ENCODE measurements at regions not wholly inside any gene's neighbourhood (a gene's known extent, or its start where the extent isn't known, plus 50 kb on each side); places are given as distances from the start of the nearest gene placed in this dataset.

DNA sequence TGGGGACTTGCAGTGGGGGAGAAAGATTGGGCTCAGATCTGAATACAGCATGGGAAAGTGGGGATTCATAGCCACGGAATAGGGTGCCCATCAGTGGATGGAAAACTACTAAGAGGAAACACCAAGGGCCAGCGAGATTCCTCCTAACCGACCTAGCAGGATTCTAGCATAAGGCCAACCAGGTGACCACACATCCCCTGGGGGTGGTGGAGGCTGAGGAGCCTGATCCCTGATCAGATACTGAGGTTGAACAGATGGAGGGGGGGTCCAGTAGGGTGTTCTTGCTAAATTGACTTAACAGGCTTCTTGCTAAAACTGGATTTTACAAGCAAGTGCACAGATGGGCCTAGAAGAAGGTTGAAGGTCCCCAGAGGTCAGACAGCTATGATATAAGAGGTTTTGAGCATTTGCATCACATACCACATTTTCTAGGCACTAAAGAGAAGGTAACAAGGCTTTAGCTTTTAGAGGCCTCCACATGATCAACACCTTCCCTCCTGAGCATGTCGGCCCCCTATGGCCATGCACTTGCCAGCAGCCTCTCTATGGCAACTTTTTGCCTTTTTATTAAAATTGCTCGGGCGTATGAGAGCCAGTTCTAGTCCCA lies 69.1 kb upstream of the PUDP start:
- no peak for DNase-seq

DNA sequence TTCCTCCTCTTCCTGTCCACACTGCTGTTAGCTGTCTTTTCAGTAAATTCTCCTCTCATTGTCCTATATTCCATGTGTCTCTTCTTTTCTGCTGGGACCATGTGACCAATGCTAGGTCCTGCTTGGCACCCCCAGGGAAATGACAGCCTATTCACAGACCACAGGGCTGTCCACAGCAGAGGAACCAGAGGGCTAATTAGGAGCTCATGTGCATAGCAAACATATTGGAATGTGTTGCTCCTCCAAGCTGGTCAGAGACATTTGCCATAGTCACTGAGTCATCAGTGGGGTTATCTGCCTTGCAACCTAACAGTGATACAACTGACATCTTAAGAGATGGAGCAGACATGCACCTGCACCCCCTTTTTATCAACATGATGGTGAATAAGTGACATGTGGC lies 67.9 kb upstream of the PUDP start:
- no peak for DNase-seq

DNA sequence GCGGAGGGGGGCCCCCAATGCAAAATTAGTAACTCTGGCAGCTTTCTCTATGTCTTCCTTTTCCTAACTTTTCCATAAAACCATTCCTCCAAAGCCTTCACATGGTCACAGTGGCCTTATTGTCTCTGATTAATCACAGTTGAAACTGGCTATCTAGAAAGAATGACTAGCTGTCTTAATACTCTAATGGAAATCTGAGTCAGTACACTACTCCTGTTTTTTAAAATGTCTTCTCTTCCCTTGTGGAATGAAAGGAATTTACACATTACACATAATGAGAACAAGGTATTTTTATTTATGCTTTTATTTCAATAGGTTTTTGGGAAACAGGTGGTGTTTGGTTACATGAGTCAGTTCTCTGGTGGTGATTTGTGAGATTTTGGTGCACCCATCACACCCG lies 66.3 kb upstream of the PUDP start:
- no peak for DNase-seq

DNA sequence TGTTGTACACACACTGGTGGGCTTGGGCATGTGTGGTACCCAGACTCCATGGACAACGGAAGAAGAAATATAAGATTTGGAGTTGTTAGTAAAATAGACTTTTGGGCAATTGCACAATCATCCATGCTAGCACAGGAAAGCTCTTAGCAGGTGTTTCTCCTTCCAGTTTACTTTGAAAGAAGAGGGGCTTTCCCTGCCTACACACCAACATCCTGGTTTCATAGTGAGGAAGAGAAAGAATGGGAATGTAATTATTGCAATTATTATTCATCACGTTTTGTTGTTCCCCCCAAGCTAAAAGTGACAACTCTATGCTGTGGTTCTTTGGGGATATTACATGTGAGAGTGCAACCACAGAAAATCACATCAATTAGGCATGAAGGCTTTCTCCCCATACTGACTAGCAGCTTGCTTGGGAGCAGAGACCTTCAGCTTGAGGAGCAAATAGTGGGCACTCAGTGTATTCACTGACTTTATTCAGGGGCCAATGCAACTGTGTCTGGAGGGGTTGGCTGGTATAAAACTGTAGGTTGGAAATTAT lies 57.2 kb upstream of the PUDP start:
- DNase-seq: no peak

DNA sequence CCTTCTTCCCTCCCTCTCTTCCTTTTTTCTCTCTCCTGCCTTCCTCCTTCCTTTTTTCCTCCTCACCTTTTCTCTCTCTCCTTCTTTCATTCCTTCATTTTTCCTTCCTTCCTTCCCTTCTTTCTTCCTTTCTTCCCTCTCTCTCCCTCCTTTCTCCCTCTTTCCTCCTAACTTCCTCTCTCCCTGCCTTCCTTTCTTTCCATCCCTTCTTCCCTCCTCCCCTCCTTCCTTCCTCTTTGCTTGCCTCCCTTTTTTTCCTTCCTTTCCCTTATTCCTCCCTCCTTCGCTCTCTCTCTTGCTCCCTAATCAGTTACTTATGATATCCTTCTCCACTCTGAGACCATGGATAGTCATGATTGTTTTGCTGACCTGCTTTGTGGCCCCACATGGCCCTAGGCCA lies 56.7 kb upstream of the PUDP start:
- DNase-seq: no peak

DNA sequence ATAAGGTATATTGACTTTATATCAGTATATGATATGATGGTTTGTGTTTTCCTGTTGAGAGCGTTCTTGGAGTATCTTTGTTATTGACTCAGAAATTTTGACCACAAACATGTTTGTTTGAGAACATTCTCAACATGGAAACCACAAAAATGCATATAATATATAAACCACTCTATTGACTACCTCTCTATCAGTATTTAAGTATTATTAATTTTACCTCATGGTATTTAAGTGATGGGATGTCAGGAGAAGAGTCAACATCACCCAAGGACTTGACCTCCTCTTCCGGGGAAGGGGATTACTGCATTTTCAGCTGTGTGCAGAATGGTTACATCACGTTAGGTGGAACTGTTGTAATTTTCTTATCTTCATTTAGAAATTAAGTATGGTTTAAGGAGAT lies 54.3 kb upstream of the PUDP start:
- DNase-seq: no peak

DNA sequence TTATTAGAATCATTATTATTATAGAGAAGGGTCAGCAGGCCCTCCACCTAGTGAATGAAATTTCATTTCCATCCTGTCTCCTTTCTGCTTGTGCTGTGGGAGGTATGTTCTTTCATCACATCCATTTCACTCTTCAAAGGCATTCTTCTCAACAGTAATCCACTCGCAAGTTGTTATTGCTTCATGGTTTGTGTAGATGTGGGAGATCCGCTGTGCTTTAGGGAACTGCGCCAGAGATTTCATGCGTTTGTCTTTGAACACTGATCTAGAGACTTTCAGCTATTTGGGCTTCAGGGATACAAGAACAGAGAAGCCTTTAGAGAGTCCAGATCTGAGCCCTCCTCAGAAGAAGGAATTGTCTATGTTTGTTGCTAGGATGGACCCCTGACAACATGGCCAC lies 53.5 kb upstream of the PUDP start:
- DNase-seq: no peak

DNA sequence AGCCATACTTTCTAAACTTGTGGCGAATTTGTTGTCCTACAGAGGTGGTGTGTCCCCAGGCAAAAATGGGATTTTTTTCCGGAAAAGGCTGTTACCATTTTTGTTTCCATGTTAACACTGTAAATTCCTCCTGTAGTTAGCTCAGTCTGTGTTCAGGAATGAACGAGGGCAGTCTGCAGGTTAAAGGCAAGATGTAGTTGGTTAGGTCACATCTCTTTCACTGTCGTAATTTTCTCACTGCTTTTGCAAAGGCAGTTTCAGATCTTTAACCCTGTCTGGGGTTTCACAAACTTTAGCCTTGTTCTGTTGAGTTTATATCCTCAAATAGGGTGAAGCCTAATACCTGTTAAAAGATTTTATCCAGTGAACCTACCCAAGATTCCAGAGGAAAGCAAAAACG lies 50.5 kb upstream of the PUDP start:
- DNase-seq: no peak
